Mononuclear cell (primary cell): ENCODE measurements at regions not wholly inside any gene's neighbourhood (a gene's known extent, or its start where the extent isn't known, plus 50 kb on each side); places are given as distances from the start of the nearest gene placed in this dataset.

Experiments
- H3K27me3 ChIP-seq: 2 replicates; pipeline ENCODE4 v1.6.0; 2011; ENCODE audit warnings: low read length, control low read depth; ENCODE audit not compliant: insufficient read depth
- H3K4me1 ChIP-seq: 2 replicates; pipeline ENCODE4 v1.5.1; 2011; ENCODE audit warnings: mild to moderate bottlenecking, low read length, control low read depth; ENCODE audit not compliant: insufficient read depth
- H3K4me3 ChIP-seq: 2 replicates; pipeline ENCODE4 v1.5.1; 2011; ENCODE audit warnings: mild to moderate bottlenecking, low read length, moderate library complexity
- H3K9me3 ChIP-seq: 2 replicates; pipeline ENCODE4 v1.5.1; 2011; ENCODE audit warnings: low read depth, mild to moderate bottlenecking, control low read depth, low read length

DNA sequence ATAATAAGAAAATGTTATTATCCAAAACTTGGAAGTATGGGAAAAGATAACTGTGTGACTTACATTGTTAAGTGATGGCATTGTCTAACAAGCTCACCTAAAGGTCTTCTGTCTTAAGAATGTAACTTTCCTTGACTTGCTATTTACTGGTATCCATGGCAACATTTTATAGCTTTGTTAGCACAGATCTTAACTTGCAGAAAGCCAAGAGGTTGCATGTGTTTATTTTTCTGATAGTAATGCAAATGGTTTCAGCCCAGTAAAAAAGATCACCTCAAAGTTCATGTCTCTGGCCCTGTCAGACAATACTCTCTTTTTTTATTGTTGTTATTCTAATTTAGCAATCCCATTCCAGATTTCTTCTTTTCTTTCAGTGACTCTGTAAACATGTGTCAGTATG, 425.3 kb downstream of the SPRY1 start:
- no peaks in the 10 kb centered on the region for H3K4me1 ChIP-seq
- H3K4me3 ChIP-seq: no peak overlapping the region
- no peaks in the 10 kb centered on the region for H3K9me3 ChIP-seq
- no peaks in the 10 kb centered on the region for H3K27me3 ChIP-seq

DNA sequence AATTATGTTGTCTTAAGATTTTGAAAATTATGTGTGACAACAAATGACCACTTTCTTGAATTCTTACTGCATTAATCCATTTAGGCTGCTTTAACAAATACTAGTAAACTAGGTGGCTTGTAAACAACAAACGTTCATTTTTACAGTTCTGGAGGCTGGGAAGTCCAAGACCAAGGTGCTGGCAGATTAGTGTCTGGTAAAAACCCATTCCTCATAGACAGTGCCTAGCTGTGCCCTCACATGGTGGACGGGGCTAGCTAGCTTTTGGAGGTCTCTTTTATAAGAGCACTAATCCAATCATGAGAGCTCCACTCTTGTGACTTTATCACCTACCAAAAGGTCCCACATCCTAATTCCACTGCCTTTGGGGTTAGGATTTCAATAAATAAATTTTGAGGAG, 425.8 kb downstream of the SPRY1 start:
- no peaks in the 10 kb centered on the region for H3K9me3 ChIP-seq
- H3K4me1 ChIP-seq: no peaks in the 10 kb centered on the region
- no peaks in the 10 kb centered on the region for H3K27me3 ChIP-seq
- no peak overlapping the region for H3K4me3 ChIP-seq

DNA sequence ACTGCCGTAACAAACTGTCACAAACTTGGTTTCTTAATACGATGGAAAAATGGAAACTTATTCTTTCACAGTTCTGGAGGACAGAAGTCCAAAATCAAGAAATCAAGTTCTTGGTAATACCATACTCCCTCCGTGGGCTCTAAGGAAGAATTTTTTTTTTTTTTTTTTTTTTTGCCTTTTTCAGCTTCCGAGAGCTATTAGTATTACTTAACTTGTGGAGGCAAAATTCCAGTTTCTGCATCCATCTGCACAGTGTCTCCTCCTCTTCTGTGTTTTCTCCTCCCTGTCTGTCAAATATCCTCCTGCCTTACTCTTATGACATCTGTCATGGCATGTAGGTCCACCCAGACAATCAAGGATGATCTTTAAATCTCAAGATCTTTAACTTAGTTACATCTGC, 426.6 kb downstream of the SPRY1 start:
- Histone ChIP-seq H3K4me1 (no peaks in the 10 kb centered on the region), H3K4me3 (no peak overlapping the region), H3K9me3 (no peaks in the 10 kb centered on the region), H3K27me3 (no peaks in the 10 kb centered on the region)

DNA sequence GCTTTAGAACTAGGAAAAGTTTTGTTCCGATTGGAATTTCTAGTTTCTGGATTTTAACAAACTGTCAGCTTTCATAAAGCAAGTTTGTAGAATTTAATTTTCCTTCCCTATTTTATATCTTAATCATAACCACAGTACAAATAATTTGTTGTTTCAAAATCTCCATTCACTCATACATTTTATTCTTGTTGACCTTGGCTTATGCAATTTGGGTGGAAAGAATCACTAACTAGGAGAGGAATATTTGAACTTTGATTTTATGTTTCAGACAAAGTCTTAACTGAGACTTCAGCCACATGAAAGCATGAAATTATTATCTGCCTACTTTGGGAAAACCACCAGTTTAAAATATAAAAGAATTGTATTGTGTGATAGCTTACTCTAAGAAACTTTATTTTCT, 427.9 kb downstream of the SPRY1 start:
- no peak overlapping the region for H3K4me3 ChIP-seq
- no peaks in the 10 kb centered on the region for H3K9me3 ChIP-seq
- no peaks in the 10 kb centered on the region for H3K4me1 ChIP-seq
- H3K27me3 ChIP-seq: no peaks in the 10 kb centered on the region

DNA sequence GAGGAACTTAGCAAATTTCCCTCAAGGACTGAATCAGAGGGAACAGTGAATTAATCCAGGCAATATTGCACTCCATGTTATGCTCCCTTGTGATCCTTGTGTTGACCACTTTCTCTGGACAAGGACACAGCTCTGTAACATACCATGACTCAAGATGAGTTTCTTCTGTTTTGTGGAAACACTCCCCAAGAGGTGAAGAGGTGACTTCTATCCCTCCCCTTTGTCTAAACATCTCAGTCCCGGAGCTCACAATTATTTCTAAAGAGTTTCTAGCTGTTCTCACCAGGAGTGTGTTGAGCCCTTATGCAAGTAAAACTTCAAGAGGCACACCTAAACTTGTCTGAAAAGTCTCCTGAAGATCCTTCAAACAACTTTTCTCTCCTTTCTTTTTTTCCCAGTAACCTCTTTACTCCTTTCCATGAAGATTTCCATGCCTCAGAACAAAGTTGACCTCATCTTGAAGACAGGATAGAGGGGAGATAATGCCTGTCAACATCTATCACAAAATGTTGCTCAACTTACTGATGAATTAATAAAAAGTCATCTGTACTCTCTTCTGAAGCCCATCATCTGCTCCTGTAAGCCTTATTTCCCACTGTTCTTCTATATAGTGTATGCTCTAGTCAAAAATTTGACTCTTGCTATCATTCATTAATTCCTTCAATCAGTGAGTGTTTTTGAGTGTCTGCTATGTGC, 429.1 kb downstream of the SPRY1 start:
- no peaks in the 10 kb centered on the region for H3K27me3 ChIP-seq
- H3K4me1 ChIP-seq: no peaks in the 10 kb centered on the region
- no peaks in the 10 kb centered on the region for H3K9me3 ChIP-seq
- H3K4me3 ChIP-seq: no peak overlapping the region

DNA sequence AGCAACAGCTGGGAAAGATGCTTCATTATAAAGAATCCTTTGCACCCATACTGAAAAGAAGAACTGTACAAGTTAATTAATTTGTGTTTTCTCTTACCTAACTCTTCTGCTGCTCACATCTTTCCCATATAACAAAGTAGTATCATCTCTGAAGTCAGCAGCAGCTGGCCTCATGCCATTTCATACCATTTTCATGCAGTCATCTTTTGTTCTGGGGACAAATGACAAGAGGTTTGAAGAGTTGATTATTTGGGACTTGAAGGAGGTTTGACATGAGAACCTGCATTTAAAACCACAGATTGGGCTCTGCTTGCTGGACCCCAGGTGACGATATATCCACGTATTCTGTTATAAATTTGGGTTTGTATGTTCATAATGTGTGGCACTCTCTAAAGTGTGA, 430.3 kb downstream of the SPRY1 start:
- H3K4me3 ChIP-seq: no peak overlapping the region
- H3K9me3 ChIP-seq: no peaks in the 10 kb centered on the region
- H3K4me1 ChIP-seq: no peaks in the 10 kb centered on the region
- no peaks in the 10 kb centered on the region for H3K27me3 ChIP-seq

DNA sequence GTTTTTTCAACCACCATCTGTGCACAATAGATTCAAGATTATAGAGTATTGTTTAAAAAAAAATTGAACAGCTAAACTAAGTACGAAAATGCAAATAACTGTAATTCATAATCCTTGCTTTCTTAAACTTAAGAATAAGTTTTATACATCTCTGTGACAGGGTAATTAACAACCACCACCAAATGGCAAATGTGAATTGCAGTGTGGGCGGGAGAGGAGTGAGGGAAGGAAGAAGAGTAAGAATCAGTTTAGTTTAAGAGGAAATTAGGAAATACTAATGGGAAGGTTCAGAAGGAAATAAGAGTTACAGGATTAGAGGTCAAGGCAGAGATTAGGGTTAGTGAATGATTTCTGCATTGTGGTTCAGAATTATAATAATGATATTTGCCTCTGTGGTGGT, 430.9 kb downstream of the SPRY1 start:
- Histone ChIP-seq H3K9me3 (no peaks in the 10 kb centered on the region), H3K4me1 (no peaks in the 10 kb centered on the region), H3K27me3 (no peaks in the 10 kb centered on the region), H3K4me3 (no peak overlapping the region)

DNA sequence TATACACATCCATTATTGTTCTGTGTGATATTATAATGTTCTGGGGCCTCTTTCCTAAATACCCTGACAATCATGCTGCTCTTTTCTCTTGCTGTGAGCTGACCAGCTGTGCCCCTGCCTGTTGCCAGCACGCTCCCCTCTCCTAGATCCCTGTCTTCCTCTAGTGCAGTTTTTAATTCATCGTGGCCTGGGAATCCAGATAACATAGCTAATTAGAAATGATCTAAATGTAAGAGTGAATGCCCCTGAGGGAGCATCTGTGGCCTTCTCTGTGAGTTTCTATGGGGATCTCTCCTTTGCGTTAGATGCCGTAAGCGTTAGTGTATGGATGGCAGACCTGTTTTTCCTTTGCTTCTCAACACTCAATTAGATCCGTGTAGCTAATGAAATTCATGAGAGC, 434.3 kb downstream of the SPRY1 start:
- H3K9me3 ChIP-seq: no peaks in the 10 kb centered on the region
- no peak overlapping the region for H3K4me3 ChIP-seq
- no peaks in the 10 kb centered on the region for H3K4me1 ChIP-seq
- H3K27me3 ChIP-seq: no peaks in the 10 kb centered on the region

DNA sequence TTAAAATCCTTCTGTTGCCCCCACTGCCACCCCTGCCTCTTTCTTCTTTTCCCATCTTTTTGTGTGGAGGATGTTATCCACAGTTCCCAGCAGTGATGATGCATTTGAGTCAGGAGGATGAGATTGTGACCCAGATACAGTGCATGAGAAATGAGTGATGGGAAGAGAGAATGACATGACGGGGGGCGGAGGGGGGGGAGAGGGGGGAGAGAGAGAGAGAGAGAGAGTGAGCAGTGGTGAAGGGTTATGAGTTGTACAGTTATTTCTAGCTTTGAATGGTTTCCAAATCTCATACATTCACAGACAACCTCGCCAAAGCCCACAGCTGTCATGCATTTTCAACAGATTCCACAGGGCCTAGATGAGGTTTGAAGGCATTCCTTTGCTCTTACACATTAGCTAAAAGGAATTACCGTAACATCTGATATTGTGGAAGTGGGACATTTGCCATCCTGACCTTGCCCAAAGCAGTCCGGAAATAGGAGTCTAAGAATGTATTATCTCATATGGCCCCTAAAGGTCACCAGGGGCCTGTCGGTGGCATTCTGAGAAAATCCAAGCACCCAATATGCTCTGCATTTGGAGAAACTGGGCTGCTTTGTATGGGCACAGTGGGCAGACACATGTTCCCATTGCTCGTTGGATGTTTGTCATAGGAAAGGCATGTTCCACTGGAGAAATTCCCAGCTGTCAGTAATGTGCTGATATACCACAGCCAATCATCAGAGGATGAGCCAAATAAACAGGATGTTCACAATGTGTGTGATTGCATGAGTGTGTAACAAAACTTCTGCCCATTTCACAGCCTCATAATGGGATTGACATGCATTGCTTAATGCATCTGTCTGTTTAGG, 435.8 kb downstream of the SPRY1 start:
- no peaks in the 10 kb centered on the region for H3K27me3 ChIP-seq
- H3K9me3 ChIP-seq: no peaks in the 10 kb centered on the region

DNA sequence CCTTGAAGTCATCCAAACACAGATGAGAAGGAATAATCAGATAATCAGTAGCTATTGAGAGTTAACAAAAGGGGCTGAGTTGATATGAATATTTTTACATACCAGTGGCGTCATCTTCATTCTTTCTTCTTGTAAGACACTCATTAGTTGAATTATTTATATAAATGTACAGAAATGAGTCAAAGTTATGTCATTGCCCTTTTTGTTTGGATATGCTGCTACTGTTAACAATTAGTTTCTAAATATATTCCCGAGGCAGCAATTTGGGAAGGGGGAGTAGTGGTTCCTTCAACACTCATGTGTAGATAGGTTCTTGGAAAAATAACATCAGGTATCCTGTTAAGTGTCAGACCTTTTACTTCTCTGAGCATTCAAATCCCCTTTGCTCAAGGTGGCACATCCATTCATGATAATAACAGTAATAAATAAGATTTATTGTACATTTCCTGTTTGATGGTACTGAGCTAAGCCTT, 436.6 kb downstream of the SPRY1 start:
- Histone ChIP-seq H3K4me3 (no peak overlapping the region), H3K9me3 (no peaks in the 10 kb centered on the region), H3K27me3 (no peaks in the 10 kb centered on the region), H3K4me1 (no peaks in the 10 kb centered on the region)

More for the DNA sequence above, 435.8 kb downstream of the SPRY1 start:
- no peak overlapping the region for H3K4me3 ChIP-seq
- H3K4me1 ChIP-seq: no peaks in the 10 kb centered on the region

DNA sequence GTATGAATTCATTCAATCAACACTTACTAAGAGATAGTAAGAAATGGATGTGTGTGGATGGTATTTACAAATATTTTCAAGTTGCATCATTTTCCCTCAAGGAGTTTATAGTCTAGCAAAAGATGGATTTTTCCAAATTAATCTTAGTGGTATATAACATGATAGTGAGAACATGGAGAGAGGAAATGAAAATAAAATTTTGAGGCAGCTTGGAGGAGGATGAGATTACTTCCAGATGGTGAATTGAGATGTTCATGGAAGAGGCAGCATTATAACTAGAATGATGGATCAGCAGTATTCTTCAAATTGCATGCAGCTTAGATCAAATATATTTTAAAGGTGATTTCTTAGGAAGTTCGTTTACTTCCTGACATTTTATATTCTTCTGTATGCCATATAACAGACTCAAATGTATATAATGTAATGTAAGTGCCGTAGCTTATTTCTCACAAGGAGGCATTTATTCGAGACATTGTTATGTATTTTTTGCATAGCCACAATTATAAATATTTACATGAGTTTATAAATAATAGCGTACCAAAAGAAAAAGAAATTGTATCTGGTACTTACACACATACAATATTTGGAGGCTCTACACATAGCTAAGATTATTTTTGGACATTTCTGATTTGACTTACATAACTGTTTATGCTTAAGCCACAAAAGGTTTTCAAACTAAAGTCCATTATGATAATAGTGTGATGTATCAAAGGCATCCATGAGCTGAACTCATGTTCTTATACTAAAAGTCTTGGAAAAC, 439.4 kb downstream of the SPRY1 start:
- no peaks in the 10 kb centered on the region for H3K9me3 ChIP-seq
- H3K4me1 ChIP-seq: no peaks in the 10 kb centered on the region
- no peaks in the 10 kb centered on the region for H3K27me3 ChIP-seq
- no peak overlapping the region for H3K4me3 ChIP-seq

DNA sequence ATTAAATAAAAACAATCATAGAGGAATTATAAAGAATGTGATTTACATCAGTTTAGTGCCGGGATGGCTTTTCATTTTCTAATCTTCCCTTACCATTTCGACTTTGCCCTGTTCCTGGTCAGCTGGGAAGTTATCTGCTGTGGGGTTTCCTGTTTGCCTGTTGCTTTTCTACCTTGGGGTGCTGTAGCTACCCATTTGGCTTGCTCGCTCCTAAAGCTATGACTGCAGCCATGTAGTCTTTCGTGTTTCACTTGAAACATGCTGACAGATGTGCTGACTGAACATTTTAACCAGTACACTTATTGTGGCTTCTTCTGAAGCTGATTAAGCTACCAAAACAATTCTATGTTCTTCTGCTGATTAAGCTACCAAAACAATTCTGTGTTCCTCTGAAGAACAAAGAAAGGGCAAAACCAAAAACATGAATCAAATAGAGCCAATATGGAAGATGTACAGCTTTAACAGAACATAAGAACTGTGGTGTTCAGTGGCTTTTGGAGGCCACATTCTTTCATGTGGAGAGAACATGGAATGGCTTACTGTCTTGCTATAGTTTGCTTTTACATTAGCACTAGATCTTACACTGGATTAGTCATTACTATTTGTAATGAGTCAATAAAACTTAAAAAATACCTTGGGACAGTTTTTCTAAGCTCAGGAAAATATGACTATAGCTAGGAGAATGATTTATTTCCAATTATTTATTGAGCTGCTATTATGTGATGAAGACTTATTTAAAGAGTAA, 440.4 kb downstream of the SPRY1 start:
- no peaks in the 10 kb centered on the region for H3K27me3 ChIP-seq
- H3K4me3 ChIP-seq: no peak overlapping the region
- H3K4me1 ChIP-seq: no peaks in the 10 kb centered on the region
- no peaks in the 10 kb centered on the region for H3K9me3 ChIP-seq

DNA sequence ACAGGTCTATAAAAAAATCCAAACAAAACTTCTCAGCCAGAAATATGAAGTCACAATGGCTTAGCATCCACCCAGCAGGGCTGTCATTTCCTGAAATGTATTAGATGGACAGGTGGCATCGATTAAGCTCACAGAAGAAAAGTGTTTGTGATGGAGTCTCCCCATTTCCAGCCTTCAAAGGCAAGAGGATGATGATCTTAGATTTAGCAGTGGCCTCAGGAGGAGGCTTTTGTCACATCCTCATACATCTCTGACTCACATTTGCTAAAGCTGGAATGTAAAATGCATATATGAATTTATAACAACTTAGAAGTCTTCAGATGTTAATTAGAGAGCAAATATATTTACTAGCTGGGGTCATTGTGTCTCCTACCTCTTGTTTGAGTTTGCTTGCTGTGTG, 441.9 kb downstream of the SPRY1 start:
- no peaks in the 10 kb centered on the region for H3K4me1 ChIP-seq
- no peaks in the 10 kb centered on the region for H3K9me3 ChIP-seq
- H3K27me3 ChIP-seq: no peaks in the 10 kb centered on the region
- no peak overlapping the region for H3K4me3 ChIP-seq

DNA sequence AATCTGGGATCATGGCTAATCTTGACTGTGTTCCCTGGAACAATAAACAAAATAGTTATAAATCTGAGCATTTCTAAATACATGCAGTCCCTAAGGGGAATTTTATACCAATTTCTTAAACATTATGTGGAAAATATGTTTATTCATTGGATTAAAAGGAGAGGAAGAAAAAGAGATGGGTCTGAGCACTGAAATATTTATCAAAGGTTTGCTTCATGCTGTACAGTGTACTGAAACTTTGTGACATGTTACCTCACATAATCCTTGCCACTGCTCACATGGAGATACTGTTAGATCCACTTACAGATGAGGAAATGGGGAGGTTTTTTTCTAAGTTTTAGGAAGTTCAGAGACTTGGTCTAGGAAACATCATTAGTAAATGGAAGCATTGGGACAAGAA, 443.6 kb downstream of the SPRY1 start:
- Histone ChIP-seq H3K27me3 (no peaks in the 10 kb centered on the region), H3K9me3 (no peaks in the 10 kb centered on the region), H3K4me1 (no peaks in the 10 kb centered on the region), H3K4me3 (no peak overlapping the region)
